22Rv1 (cell line): ENCODE measurements at regions not wholly inside any gene's neighbourhood (a gene's known extent, or its start where the extent isn't known, plus 50 kb on each side); places are given as distances from the start of the nearest gene placed in this dataset.
A peak's percentile ranks its signal among the peaks of the same experiment; 100 is the strongest.

ENCODE experiments used
- H3K27ac ChIP-seq: fragments of 450-650 bp; 2 replicates; pipeline ENCODE4 v1.5.1; 2017
- ZFX ChIP-seq: fragments of 450-650 bp; IDR thresholded peaks from 2 replicates; pipeline ENCODE4 v1.6.1; 2017; ENCODE audit warnings: antibody characterized with exemption, borderline replicate concordance
- TF ChIP-seq, protein P1 (sequence below): fragments of 450-650 bp; IDR thresholded peaks from 2 replicates; pipeline ENCODE4 v1.5.1; 2017; ENCODE audit warnings: mild to moderate bottlenecking

DNA sequence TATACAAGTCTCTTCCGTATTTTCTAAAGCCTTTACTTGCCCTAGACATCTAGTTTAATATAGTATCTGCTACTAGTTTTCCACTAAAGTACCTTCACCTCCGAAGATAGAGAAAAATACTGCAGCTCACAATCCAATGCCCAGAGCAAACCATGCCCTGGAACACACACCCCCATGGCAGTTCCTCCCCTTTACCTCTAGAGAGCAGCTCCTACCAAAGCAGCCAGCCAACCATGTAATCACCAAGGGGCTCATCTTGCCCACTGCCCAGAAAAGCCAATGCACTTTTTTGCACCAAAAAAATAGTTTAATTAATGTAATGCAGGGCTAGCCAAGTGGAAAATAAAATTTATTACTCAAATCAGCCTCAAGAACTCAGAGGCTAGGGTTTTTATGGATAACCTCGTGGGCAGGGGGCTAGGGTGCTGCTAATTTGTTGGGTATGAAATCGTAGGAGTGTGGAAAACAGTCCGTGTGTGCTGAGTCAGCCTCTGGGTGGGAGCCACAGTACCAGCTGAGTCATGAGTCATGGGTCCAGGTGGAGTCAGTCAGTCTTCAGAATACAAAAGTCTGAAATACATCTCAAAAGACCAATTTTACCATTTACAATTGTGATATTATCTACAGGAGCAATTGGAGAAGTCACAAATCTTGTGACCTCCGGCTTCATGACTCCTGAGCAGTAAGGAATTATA is 120.1 kb upstream of the ACO1 start:
- H3K27ac ChIP-seq: no peak overlapping the region
- TF ChIP-seq, protein P1, sequence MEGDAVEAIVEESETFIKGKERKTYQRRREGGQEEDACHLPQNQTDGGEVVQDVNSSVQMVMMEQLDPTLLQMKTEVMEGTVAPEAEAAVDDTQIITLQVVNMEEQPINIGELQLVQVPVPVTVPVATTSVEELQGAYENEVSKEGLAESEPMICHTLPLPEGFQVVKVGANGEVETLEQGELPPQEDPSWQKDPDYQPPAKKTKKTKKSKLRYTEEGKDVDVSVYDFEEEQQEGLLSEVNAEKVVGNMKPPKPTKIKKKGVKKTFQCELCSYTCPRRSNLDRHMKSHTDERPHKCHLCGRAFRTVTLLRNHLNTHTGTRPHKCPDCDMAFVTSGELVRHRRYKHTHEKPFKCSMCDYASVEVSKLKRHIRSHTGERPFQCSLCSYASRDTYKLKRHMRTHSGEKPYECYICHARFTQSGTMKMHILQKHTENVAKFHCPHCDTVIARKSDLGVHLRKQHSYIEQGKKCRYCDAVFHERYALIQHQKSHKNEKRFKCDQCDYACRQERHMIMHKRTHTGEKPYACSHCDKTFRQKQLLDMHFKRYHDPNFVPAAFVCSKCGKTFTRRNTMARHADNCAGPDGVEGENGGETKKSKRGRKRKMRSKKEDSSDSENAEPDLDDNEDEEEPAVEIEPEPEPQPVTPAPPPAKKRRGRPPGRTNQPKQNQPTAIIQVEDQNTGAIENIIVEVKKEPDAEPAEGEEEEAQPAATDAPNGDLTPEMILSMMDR: peak; percentile 29
- TF ChIP-seq ZFX: no peak

DNA sequence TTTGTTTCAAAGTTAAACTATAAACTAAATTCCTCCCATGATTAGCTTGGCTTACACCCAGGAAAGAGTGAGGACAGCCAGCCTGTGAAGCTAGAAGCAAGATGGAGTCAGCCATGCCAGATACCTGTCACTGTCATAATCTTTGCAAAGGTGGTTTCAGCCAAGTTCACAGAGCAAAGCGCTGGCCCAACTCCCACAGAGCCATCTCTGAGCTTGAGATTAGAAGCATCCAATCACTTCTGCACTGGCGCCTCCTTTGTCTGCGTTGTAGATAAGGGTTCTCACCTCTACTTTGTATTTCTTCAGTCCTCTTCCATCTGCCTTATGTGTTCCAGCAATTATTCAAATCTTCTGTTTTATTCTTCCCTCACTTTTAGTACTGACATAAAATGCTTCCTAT is 119.4 kb upstream of the ACO1 start:
- H3K27ac ChIP-seq: no peak overlapping the region
- TF ChIP-seq ZFX: no peak
- TF ChIP-seq, protein P1: no peak

DNA sequence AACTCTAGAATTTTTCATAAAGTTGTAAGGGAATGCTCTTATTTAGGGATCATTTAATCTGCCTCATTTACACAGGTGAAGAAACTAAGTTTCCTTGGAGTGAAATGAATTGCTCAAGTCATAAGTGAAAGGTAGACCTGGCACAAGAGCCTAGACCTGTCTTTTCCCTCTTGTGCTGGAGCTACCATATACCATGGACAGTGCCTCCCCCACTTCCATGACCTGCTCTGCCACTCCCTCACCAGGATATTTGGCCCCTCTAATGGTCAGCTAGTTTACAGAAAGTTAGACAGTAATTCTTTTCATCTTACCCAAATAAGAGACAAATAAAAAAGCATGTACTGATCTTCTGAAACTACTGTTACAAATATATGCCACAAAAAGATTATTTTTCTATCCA is 105.5 kb upstream of the ACO1 start:
- H3K27ac ChIP-seq: no peak overlapping the region
- TF ChIP-seq, protein P1: no peak
- no peak for TF ChIP-seq ZFX

DNA sequence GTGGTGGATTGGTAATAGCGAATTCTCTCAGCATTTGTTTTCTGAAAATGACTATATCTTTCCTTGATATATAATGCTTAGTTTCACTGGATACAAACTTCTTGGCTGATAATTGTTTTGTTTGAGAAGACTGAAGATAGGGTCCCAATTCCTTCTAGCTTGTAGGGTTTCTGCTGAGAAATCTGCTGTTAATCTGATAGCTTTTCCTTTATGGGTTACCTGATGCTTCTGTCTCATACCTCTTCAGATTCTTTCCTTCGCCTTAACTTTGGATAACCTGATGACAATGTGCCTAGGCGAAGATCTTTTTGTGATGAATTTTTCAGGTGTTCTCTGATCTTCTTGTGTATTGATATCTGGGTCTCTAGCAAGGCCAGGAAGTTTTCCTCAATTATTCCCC is 94.7 kb upstream of the ACO1 start:
- TF ChIP-seq ZFX: no peak
- TF ChIP-seq, protein P1: no peak
- H3K27ac ChIP-seq: no peak overlapping the region

DNA sequence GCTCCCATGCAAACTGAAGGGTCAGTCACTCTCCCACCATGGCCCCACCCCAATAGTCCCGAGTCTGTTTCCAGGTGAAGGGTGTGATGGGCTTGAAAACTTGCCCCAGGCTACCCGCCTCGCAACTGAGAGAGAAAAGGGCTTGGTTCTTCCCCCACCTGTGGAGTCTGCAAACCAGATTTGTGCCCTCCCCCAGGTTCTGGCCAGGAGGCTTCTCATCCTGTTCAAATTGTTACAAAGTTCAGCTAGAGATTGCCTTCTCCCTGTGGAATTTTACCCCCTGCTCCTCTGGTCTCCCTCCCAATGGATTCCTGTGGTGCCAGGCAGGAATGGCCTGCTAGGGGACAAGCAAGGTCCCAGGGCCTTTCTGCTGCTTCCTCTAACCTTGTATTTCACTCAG is 93.1 kb upstream of the ACO1 start:
- TF ChIP-seq, protein P1: no peak
- TF ChIP-seq ZFX: no peak
- no peak overlapping the region for H3K27ac ChIP-seq

DNA sequence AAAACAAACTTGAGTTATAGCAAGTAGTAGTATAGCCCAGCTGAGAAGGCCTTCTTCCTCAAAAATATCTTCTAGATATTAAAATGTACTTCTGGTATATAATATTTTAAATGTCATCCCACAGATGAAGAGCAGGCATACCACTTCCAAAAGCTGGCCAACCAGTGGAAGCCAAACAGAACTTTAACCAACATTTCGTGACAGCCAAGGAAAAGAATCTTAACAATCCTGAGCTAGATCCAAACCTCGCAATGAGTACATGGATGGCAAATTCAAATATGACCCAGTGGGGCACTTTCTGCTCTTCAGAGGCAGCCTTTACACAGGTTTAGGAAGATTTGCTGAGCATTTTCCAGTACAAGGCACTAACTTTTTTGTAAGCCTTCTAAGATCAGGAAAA is 91.8 kb upstream of the ACO1 start:
- H3K27ac ChIP-seq: no peak overlapping the region
- no peak for TF ChIP-seq ZFX
- TF ChIP-seq, protein P1: no peak

DNA sequence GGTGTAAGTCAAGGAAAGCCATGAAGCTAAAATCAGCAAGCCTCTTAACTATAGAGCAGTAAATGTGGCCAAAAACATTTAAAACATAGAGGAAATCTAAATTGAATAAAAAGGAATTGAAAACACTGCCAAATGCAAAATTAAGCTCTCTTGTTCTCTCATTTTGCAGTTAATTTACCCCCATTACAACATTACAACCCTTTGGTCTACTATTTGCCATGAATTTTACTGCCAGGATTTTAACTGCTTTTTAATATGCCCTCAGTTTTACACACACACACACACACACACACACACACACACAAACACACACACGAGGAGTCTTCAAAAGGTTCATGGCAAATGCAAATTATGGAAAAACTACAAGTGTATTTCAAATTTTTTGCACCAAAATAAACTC is 91.4 kb upstream of the ACO1 start:
- TF ChIP-seq, protein P1: no peak
- no peak for TF ChIP-seq ZFX
- no peak overlapping the region for H3K27ac ChIP-seq
